Muscle layer of colon (tissue), 2 donors: ENCODE measurements at regions not wholly inside any gene's neighbourhood (a gene's known extent, or its start where the extent isn't known, plus 50 kb on each side); places are given as distances from the start of the nearest gene placed in this dataset.
"Not testable (repeated sequence)": the region's sequence is repeated elsewhere in the genome, so short reads cannot be mapped to it uniquely, and the experiment has no call there.

ENCODE experiments used
- H3K27ac ChIP-seq: one replicate; pipeline ENCODE4 v1.7.0; 2013; ENCODE audit warnings: low read depth, mild to moderate bottlenecking, low read length, moderate library complexity
- H3K27me3 ChIP-seq, 2 donors: one replicate each; pipeline ENCODE4 v1.7.0; 2013; ENCODE audit warnings: low read length in 2 of 2, mild to moderate bottlenecking in 2 of 2; ENCODE audit not compliant: insufficient read depth in 2 of 2, control insufficient read depth in 1 of 2
- H3K36me3 ChIP-seq: one replicate; pipeline ENCODE4 v1.7.0; 2013; ENCODE audit warnings: mild to moderate bottlenecking, low read length; ENCODE audit not compliant: insufficient read depth
- H3K4me1 ChIP-seq: one replicate; pipeline ENCODE4 v1.7.0; 2013; ENCODE audit warnings: mild to moderate bottlenecking, low read length; ENCODE audit not compliant: insufficient read depth
- H3K4me3 ChIP-seq, 2 donors: one replicate each; pipeline ENCODE4 v1.7.0; 2013; ENCODE audit warnings: low read length in 2 of 2, low read depth in 1 of 2, mild to moderate bottlenecking in 1 of 2, moderate library complexity in 1 of 2
- H3K9ac ChIP-seq: one replicate; pipeline ENCODE4 v1.7.0; 2013; ENCODE audit warnings: low read length
- H3K9me3 ChIP-seq: one replicate; pipeline ENCODE4 v1.7.0; 2013; ENCODE audit warnings: mild to moderate bottlenecking, low read length
- donor health status: abdominal sarcoma.
- donor health status: Adenocarcinoma of cecum.

DNA sequence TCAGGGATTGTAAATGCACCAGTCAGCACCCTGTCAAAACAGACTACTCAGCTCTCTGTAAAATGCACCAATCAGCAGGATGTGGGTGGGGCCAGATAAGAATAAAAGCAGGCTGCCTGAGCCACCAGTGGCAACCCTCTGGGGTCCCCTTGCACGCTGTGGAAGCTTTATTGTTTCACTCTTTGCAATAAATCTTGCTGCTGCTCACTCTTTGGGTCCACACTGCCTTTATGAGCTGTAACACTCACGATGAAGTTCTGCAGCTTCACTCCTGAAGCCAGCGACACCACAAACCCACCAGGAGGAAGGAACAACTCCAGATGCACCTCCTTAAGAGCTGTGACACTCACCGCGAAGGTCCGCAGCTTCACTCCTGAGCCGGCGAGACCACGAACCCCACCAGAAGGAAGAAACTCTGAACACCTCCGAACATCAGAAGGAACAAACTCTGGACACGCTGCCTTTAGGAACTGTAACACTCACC lies 1578.5 kb downstream of the SI start:
- not testable (repeated sequence) for H3K9me3 ChIP-seq, H3K4me1 ChIP-seq, H3K27me3 ChIP-seq, H3K27ac ChIP-seq, H3K9ac ChIP-seq, H3K4me3 ChIP-seq, H3K36me3 ChIP-seq

DNA sequence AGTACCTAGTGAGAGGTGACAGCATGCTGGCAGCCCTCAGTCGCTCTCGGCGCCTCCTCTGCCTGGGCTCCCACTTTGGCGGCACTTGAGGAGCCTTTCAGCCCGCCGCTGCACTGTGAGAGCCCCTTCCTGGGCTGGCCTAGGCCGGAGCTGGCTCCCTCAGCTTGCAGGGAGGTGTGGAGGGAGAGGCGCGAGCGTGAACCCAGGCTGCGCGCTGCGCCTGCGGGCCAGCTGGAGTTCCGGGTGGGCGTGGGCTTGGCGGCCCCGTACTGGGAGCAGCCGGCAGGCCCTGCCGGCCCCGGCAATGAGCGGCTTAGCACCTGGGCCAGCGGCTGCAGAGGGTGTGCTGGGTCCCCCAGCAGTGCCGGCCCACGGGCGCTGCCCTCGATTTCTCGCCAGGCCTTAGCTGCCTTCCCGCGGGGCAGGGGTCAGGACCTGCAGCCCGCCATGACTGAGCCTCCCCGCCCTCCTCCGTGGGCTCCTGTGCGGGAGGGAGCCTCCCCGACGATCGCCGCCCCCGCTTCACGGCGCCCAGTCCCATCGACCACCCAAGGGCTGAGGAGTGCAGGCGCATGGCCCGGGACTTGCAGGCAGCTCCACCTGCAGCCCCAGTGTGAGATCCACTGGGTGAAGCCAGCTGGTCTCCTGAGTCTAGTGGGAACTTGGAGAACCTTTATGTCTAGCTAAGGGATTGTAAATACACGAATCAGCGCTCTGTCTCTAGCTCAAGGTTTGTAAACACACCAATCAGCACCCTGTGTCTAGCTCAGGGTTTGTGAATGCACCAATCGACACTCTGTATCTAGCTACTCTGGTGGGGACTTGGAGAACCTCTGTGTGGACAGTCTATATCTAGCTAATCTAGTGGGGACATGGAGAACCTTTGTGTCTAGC lies 1579.2 kb downstream of the SI start:
- not testable (repeated sequence) for H3K4me1 ChIP-seq, H3K36me3 ChIP-seq, H3K9me3 ChIP-seq, H3K27ac ChIP-seq, H3K4me3 ChIP-seq, H3K27me3 ChIP-seq, H3K9ac ChIP-seq

DNA sequence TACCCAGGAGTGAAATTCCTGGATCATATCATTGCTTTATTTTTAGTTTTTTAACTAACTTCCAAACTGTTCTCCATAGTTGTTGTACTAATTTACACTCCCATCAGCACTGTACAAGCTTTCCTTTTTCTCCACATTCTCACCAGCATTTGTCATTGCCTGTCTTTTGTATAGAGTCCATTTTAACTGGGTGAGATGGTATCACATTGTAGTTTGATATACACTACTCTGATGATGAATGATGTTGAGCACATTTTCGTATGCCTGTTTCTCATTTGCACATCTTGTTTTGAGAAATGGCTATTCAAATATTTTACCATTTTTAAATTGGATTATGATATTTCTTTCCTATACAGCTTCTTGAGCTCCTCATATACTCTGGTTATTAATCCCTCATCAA lies 1586.6 kb downstream of the SI start:
- H3K9me3 ChIP-seq, result no peaks in the 10 kb centered on the region
- no peak overlapping the region for H3K27ac ChIP-seq
- H3K36me3 ChIP-seq, result no peaks in the 10 kb centered on the region
- no peak overlapping the region for H3K9ac ChIP-seq
- no peak overlapping the region for H3K4me3 ChIP-seq
- H3K27me3 ChIP-seq, result no peaks in the 10 kb centered on the region
- no peaks in the 10 kb centered on the region for H3K4me1 ChIP-seq

DNA sequence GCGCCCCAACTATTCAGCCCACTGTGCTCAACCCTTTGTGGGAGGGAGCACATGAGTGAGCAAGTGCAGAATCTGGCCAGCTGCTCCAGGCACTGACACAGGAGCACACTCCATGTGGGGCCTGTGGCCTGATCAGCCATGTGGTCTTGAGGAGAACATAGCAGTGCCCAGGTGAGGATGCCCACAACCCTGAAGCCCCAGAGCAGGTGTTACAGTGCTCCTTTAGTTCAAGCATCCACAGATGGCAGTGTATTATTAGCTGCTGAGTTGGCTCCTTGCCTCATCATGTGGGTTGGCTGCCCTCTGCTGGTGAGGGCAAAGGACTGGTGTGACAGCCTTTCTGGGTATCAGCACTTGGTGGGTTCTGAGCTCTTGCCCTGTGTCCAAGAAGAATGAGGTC lies 1588.2 kb downstream of the SI start:
- H3K27ac ChIP-seq, result no peak overlapping the region
- no peaks in the 10 kb centered on the region for H3K27me3 ChIP-seq
- no peaks in the 10 kb centered on the region for H3K36me3 ChIP-seq
- no peak overlapping the region for H3K4me3 ChIP-seq
- H3K9ac ChIP-seq, result no peak overlapping the region
- no peaks in the 10 kb centered on the region for H3K9me3 ChIP-seq
- no peaks in the 10 kb centered on the region for H3K4me1 ChIP-seq

DNA sequence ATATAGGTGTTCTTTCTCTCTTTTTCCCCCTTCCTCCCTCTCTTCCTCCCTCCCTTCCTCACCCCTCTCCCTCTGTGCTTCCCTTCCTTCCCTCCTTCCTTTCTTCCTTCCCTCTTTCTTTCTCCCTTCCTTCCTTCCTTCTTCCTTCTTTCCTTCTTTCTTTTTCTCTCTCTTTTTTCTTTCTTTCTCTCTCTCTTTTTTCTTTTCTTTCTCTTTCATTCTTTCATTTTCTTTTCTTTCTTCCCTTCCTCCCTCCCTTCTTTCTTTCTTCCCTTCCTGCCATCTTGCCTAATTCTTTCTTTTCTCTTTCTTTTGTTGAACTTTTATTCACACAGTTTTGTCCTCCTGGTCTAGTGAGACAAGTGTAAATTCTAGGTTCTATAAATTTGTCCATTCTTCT lies 1595.6 kb downstream of the SI start:
- H3K4me1 ChIP-seq, result no peaks in the 10 kb centered on the region
- H3K9me3 ChIP-seq, result no peaks in the 10 kb centered on the region
- H3K36me3 ChIP-seq, result no peaks in the 10 kb centered on the region
- H3K27me3 ChIP-seq, result no peaks in the 10 kb centered on the region
- no peak overlapping the region for H3K4me3 ChIP-seq
- no peak overlapping the region for H3K27ac ChIP-seq
- H3K9ac ChIP-seq, result no peak overlapping the region

DNA sequence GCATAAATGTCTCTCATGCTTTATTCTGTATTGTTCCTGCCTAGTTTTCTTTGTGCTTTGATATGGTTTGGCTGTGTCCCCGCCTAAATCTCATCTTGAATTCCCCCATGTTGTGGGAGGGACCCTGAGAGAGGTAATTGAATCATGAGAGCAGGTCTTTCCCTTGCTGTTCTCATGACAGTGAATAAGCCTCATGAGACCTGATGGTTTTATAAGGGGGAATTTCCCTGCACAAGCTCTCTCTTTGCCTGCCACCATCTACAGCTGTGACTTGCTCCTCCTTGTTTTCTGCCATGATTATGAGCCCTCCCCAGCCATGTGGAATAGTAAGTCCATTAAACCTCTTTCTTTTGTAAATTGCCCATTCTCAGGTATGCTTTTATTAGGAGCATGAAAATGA lies 1596.6 kb downstream of the SI start:
- no peak overlapping the region for H3K4me3 ChIP-seq
- no peak overlapping the region for H3K27ac ChIP-seq
- no peaks in the 10 kb centered on the region for H3K36me3 ChIP-seq
- H3K4me1 ChIP-seq, result no peaks in the 10 kb centered on the region
- no peak overlapping the region for H3K9ac ChIP-seq
- H3K27me3 ChIP-seq, result no peaks in the 10 kb centered on the region
- H3K9me3 ChIP-seq, result no peaks in the 10 kb centered on the region

DNA sequence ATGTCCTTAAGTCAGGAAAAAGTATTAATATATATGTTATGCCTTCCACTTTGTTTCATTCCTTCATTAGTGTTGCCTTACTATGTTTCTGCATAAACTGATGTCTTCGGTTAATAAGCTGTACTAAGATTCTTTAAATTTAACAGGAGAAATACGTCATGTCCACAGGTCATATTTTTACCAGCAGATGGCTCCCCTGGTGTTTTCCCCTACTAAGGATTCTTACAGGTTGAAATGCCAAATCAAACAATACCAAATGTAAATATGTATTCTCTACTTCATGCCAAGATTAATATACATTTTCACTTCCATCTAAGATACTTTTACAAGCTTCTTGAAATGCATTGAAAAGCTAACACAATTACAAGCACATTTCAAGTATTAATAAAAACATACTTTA lies 1602.1 kb downstream of the SI start:
- no peaks in the 10 kb centered on the region for H3K9me3 ChIP-seq
- no peaks in the 10 kb centered on the region for H3K4me1 ChIP-seq
- no peak overlapping the region for H3K4me3 ChIP-seq
- no peaks in the 10 kb centered on the region for H3K27me3 ChIP-seq
- no peak overlapping the region for H3K27ac ChIP-seq
- H3K9ac ChIP-seq, result no peak overlapping the region
- H3K36me3 ChIP-seq, result no peaks in the 10 kb centered on the region

DNA sequence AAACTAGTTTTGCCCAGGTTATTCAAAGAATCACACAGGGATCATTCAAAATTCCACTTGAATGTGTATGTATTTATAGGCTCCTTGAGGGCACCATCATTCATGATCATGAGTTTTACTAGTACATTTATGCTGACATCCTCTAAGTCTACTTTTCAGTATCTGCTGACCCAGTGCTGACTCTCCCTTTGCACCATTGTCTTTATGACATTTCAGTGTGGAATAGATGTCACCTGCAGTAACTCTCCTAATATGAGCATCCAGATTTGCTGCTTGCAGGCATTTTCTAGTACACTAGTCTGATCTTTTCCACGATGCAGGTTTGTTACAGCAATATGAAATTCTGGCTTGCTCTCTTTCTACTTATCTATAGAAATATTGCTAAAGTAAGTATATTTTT lies 1603.5 kb downstream of the SI start:
- Histone ChIP-seq H3K27ac (no peak overlapping the region), H3K36me3 (no peaks in the 10 kb centered on the region), H3K9ac (no peak overlapping the region), H3K9me3 (no peaks in the 10 kb centered on the region), H3K27me3 (no peaks in the 10 kb centered on the region), H3K4me3 (no peak overlapping the region), H3K4me1 (no peaks in the 10 kb centered on the region)

DNA sequence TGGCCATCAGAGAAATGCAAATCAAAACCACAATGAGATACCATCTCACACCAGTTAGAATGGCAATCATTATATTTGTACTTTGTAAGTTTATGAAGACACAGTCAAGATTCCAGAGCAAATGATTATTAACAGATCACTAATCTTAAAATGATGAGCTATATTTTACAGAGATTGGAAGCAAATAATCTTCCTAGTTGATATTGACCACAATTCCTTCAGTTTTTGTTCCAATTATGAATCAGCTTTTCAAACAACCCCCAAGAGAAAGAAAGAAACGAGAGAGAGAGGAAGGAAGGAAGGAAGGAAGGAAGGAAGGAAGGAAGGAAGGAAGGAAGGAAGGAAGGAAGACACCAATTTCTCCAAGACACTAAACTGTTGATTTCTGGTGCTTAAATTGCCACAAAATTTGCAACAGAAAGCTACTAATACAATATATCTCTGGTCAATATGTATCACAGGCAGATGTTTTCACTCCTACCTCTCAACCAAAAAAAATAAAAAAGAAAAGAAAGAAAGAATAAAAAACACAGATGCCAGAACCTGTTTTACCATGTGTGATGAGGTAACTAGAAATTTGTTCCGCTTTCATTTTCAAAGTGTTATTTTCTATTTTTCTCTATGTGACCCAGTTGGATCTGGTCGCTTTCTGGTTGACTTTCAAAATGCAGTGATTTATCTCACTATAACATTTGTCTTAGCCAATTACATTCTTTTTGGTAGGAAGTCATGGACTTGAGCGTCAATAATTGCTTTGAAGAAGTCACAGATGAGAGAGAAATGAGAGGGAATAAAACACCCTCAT lies 1609.6 kb downstream of the SI start:
- no peaks in the 10 kb centered on the region for H3K9me3 ChIP-seq
- H3K4me1 ChIP-seq, result no peaks in the 10 kb centered on the region
- no peak overlapping the region for H3K27ac ChIP-seq
- H3K27me3 ChIP-seq, result no peaks in the 10 kb centered on the region
- H3K9ac ChIP-seq, result no peak overlapping the region
- H3K36me3 ChIP-seq, result no peaks in the 10 kb centered on the region
- H3K4me3 ChIP-seq, result no peak overlapping the region

DNA sequence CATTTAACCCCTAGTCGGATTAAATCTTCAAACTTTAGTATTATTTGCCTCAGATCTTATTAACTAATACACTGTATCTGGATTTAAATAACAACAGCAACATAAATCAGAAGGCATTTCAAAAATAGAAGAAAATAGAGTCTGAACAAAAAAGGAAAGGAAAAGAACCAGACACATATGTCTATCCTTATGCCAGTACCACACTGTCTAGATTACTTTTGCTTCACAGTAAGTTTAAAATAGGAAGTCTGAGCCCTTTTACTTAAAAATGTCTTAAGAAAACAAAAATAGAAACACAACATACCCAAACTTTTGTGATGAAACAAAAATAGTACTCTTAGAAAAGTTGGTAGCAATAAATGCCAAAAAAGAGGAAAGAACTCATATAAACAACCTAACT lies 1615.8 kb downstream of the SI start:
- Histone ChIP-seq H3K27me3 (no peaks in the 10 kb centered on the region), H3K9ac (no peak overlapping the region), H3K4me3 (no peak overlapping the region), H3K36me3 (no peaks in the 10 kb centered on the region), H3K4me1 (no peaks in the 10 kb centered on the region), H3K27ac (no peak overlapping the region), H3K9me3 (no peaks in the 10 kb centered on the region)

DNA sequence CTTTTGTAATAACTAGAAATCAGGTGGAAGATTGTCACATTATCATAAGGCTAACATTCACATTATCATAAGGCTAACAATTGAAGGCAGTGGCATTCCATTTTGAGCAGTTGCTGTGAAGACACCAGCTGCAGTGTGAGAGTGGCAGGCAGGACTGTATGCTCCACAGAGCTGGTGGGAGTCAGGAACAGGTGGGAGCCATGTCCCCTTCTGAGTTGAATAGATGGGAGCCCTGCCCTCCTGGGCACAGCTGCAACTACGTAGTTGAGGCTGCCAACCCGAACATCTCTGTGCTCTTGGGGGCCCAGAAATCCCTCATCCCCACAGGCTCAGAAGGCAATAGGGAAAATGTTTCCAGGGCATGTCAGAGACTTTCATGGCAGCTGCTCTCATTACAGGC lies 1627.6 kb downstream of the SI start:
- H3K27ac ChIP-seq, result no peak overlapping the region
- no peaks in the 10 kb centered on the region for H3K27me3 ChIP-seq

More for the DNA sequence above, 1627.6 kb downstream of the SI start:
- Histone ChIP-seq H3K4me1 (no peaks in the 10 kb centered on the region), H3K9ac (no peak overlapping the region), H3K36me3 (no peaks in the 10 kb centered on the region), H3K4me3 (no peak overlapping the region), H3K9me3 (no peaks in the 10 kb centered on the region)
